ENCODE measurements at regions not wholly inside any gene's neighbourhood (a gene's known extent, or its start where the extent isn't known, plus 50 kb on each side); places are given as distances from the start of the nearest gene placed in this dataset.

- no peak for TF ChIP-seq CTCF (IDR thresholded peaks at IDR 0.05; ENCODE audit: low read depth, low read length, missing control alignments)
These were observed 286.6 kb downstream of the BRD1 start for GRCh38 chr22:49540913-49541692.

GRCh38 chr22:49540084-49540912 lies 287.4 kb downstream of the BRD1 start:
- H3K4me3 ChIP-seq (ENCODE audit: low read depth, low read length), result no peak overlapping the region
- no peak for DNase-seq (ENCODE audit: low read depth)
- TF ChIP-seq CTCF (IDR thresholded peaks at IDR 0.05; ENCODE audit: low read depth, low read length, missing control alignments), result no peak

More at GRCh38 chr22:49540913-49541692, 286.6 kb downstream of the BRD1 start:
- no peak for DNase-seq (ENCODE audit: low read depth)
- no peak overlapping the region for H3K4me3 ChIP-seq (ENCODE audit: low read depth, low read length)

- no peak for DNase-seq (ENCODE audit: low read depth)
- no peak overlapping the region for H3K4me3 ChIP-seq (ENCODE audit: low read depth, low read length)
- TF ChIP-seq CTCF (IDR thresholded peaks at IDR 0.05; ENCODE audit: low read depth, low read length, missing control alignments), result no peak
These were observed 289.7 kb downstream of the BRD1 start for GRCh38 chr22:49538006-49538405.

GRCh38 chr22:49536571-49537131 lies 291.0 kb downstream of the BRD1 start:
- no peak overlapping the region for H3K4me3 ChIP-seq (ENCODE audit: low read depth, low read length)
- TF ChIP-seq CTCF (IDR thresholded peaks at IDR 0.05; ENCODE audit: low read depth, low read length, missing control alignments), result no peak
- DNase-seq (ENCODE audit: low read depth), result no peak

GRCh38 chr22:49535527-49536125 lies 292.0 kb downstream of the BRD1 start:
- DNase-seq (ENCODE audit: low read depth), result no peak
- TF ChIP-seq CTCF (IDR thresholded peaks at IDR 0.05; ENCODE audit: low read depth, low read length, missing control alignments), result no peak
- no peak overlapping the region for H3K4me3 ChIP-seq (ENCODE audit: low read depth, low read length)

- no peak for TF ChIP-seq CTCF (IDR thresholded peaks at IDR 0.05; ENCODE audit: low read depth, low read length, missing control alignments)
- no peak for DNase-seq (ENCODE audit: low read depth)
- no peak overlapping the region for H3K4me3 ChIP-seq (ENCODE audit: low read depth, low read length)
These were observed 292.5 kb downstream of the BRD1 start for GRCh38 chr22:49535126-49535525.
